ENCODE measurements at regions not wholly inside any gene's neighbourhood (a gene's known extent, or its start where the extent isn't known, plus 50 kb on each side); places are given as distances from the start of the nearest gene placed in this dataset.

DNA sequence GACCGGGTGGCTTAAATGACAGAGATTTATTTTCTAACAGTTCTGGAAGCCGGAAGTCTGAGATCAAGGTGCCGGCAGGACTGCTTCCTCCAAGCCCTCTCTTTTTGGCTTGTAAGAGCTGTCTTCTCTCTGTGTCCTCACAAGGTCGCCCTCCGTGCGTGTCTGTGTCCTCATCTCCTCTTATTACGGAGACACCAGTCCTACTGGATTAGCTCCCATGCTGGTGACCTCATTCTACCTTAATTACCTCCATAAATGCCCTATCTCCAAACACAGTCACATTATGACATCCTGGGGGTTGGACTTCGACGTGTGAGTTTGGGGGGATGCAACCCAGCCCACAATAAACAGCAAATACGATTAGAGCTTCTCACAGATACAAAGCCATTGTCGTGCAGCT lies 161.5 kb downstream of the FOXL1 start:
- ATAC-seq (replicated peaks in 1 of 4) (no peak), DNase-seq (no peak)
- H3K4me1 Mint-ChIP-seq, result peaks cover 14 to 19% (median 17%) of the 10 kb centered on the region in 3 donors
- ChIA-PET POLR2A (no interaction called here), CTCF (no interaction called here)
- no peaks in the 10 kb centered on the region for H3K36me3 ChIP-seq (ENCODE audit: control insufficient read depth in 2 of 2, extremely low read depth in 1 of 2, insufficient read depth in 1 of 2, low read length in 1 of 2)
- peak overlapping the region in 1 of 3 donors; percentile 46 for H3K4me3 Mint-ChIP-seq
- H3K9me3 ChIP-seq, result no peaks in the 10 kb centered on the region
- peaks cover 0 to 34% of the 10 kb centered on the region in 2 experiments for H3K27me3 ChIP-seq (replicated peaks in 1 of 2; ENCODE audit: control insufficient read depth in 2 of 2, extremely low read depth in 1 of 2, insufficient read depth in 2 of 2, low read length in 1 of 2)
- H3K27ac Mint-ChIP-seq, result peak overlapping the region in 1 of 2 donors; percentile 44
- H3K4me1 ChIP-seq (ENCODE audit: control insufficient read depth in 1 of 2, extremely low read depth in 1 of 2, insufficient read depth in 2 of 2, low read length in 2 of 2), result peaks cover 0 to 4% of the 10 kb centered on the region in 2 experiments
- H3K36me3 Mint-ChIP-seq, result no peaks in the 10 kb centered on the region
- no peak overlapping the region for H3K27ac ChIP-seq (ENCODE audit: low read length)
- 35% methylated on average over 7 of the region's 11 CpGs for WGBS (ENCODE audit: insufficient coverage)
- H3K9me3 Mint-ChIP-seq, result no peaks in the 10 kb centered on the region
- H3K4me3 ChIP-seq (ENCODE audit: control insufficient read depth in 1 of 2, extremely low read depth in 1 of 2, low read length in 1 of 2), result no peak overlapping the region
- peaks cover 55 to 56% of the 10 kb centered on the region in 2 donors for H3K27me3 Mint-ChIP-seq

DNA sequence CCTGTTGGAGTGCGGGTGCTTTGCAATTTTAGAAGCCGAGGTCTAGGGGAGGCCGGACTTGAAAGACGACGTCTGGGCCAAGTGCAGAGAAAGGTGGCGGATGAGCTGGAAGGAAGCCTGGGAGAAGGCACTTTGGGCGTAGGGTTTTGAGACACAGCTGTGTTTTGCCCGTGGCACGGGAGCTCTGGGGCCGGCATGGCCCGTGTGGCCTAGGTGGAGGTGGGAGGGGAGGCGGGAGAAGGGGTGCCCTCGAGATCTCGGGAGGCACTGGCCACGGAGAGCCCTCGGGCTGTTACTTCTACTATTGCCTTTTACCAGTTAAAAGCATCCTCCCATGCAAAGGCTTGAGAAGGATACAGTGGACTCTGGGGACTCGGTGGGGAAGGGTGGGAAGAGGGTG lies 161.9 kb downstream of the FOXL1 start:
- ATAC-seq (replicated peaks in 1 of 4), result no peak

DNA sequence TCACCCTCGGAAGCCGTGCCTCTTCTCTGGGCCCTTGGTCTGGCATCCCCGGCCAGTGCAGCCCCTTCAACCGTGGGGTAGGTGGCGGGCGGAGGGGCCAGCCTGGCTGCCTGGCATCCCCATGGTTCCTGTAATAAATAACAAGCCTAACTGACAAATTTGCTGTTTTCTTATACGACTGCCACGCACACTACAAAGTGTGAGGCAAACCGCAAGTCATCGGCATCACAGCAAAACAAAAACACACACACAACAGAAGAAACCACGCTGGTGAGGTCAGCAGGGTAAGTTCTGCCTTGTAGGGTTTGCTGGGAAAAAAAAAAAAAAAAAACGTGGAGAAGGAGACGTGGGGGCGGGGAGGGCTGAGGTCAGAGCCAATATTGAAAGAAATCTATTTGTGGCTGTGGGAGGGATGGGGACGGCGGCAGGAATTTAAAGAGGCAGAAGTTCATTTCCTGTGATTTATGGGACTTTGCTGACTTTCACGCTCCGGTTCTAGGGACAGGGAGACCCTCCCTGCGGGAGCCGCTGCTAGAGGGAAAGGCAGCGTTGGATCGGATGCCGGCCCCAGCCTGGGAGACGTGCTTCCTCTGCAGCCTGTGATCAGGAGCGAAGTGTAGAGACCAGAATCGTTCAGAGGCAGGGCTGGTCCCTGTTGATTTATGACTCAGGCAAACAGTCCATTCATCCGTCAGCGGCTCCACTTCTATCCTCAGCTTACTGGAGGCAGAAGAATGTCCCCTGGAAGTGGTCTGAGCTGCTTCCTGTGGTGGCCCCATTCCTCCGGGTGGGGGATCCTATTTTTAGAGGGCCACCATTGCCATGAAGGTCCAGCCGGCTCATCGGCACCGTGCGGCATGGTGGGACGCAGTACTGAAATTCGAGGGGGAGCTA lies 162.8 kb downstream of the FOXL1 start:
- H3K9me3 Mint-ChIP-seq, result no peaks in the 10 kb centered on the region
- no peak overlapping the region for H3K27ac ChIP-seq (ENCODE audit: low read length)
- ChIA-PET POLR2A (no interaction called here), CTCF (no interaction called here)
- peaks cover 0 to 4% of the 10 kb centered on the region in 2 experiments for H3K4me1 ChIP-seq (ENCODE audit: control insufficient read depth in 1 of 2, extremely low read depth in 1 of 2, insufficient read depth in 2 of 2, low read length in 2 of 2)
- H3K27me3 ChIP-seq (replicated peaks in 1 of 2; ENCODE audit: control insufficient read depth in 2 of 2, extremely low read depth in 1 of 2, insufficient read depth in 2 of 2, low read length in 1 of 2), result peaks cover 0 to 26% of the 10 kb centered on the region in 2 experiments
- H3K4me3 Mint-ChIP-seq, result peak overlapping the region in 2 of 3 donors; percentile 25 to 32
- no peak for ATAC-seq (replicated peaks in 1 of 4)
- H3K27ac Mint-ChIP-seq, result no peak overlapping the region
- no peaks in the 10 kb centered on the region for H3K36me3 ChIP-seq (ENCODE audit: control insufficient read depth in 2 of 2, extremely low read depth in 1 of 2, insufficient read depth in 1 of 2, low read length in 1 of 2)
- peaks cover 55 to 58% of the 10 kb centered on the region in 2 donors for H3K27me3 Mint-ChIP-seq
- WGBS (ENCODE audit: insufficient coverage), result 6% methylated on average over 21 of the region's 35 CpGs
- H3K9me3 ChIP-seq, result no peaks in the 10 kb centered on the region
- H3K4me3 ChIP-seq (ENCODE audit: control insufficient read depth in 1 of 2, extremely low read depth in 1 of 2, low read length in 1 of 2), result peak overlapping the region in 1 of 2 donors; percentile 27
- no peaks in the 10 kb centered on the region for H3K36me3 Mint-ChIP-seq
- DNase-seq, result no peak
- peaks cover 14 to 19% (median 17%) of the 10 kb centered on the region in 3 donors for H3K4me1 Mint-ChIP-seq

More for the DNA sequence above, 161.9 kb downstream of the FOXL1 start:
- H3K9me3 Mint-ChIP-seq, result no peaks in the 10 kb centered on the region
- 81% methylated on average over 9 of the region's 17 CpGs for WGBS (ENCODE audit: insufficient coverage)
- peaks cover 55% of the 10 kb centered on the region in 2 donors for H3K27me3 Mint-ChIP-seq
- H3K36me3 ChIP-seq (ENCODE audit: control insufficient read depth in 2 of 2, extremely low read depth in 1 of 2, insufficient read depth in 1 of 2, low read length in 1 of 2), result no peaks in the 10 kb centered on the region
- DNase-seq, result no peak
- H3K4me3 Mint-ChIP-seq, result peak overlapping the region in 1 of 3 donors; percentile 46
- peaks cover 0 to 30% of the 10 kb centered on the region in 2 experiments for H3K27me3 ChIP-seq (replicated peaks in 1 of 2; ENCODE audit: control insufficient read depth in 2 of 2, extremely low read depth in 1 of 2, insufficient read depth in 2 of 2, low read length in 1 of 2)
- peak overlapping the region in 1 of 2 donors; percentile 44 for H3K27ac Mint-ChIP-seq
- H3K9me3 ChIP-seq, result no peaks in the 10 kb centered on the region
- H3K27ac ChIP-seq (ENCODE audit: low read length), result no peak overlapping the region
- H3K4me3 ChIP-seq (ENCODE audit: control insufficient read depth in 1 of 2, extremely low read depth in 1 of 2, low read length in 1 of 2), result no peak overlapping the region
- H3K4me1 Mint-ChIP-seq, result peaks cover 14 to 19% (median 17%) of the 10 kb centered on the region in 3 donors
- peaks cover 0 to 4% of the 10 kb centered on the region in 2 experiments for H3K4me1 ChIP-seq (ENCODE audit: control insufficient read depth in 1 of 2, extremely low read depth in 1 of 2, insufficient read depth in 2 of 2, low read length in 2 of 2)
- H3K36me3 Mint-ChIP-seq, result no peaks in the 10 kb centered on the region
- POLR2A ChIA-PET, result no interaction called here
- CTCF ChIA-PET, result no interaction called here

DNA sequence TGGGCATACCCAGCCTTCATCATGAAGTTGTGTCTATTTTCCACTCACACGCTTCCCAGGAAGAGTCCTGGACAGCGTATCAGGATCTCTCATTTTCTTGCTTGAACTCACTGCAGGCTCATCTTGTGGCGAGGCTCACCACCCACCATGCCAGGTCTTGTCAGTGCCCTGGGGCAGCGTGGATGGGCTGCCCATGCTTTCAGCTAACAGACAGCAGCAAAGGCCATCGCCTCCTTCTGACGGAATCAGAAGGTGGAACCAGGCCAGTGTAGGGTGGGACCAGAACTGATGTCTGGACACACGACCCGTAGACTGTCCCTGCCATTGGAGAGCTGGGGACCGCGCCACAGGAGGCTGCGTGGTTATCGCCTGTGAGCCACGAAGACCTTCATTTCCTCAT lies 169.4 kb downstream of the FOXL1 start:
- Histone ChIP-seq H3K9me3 (no peaks in the 10 kb centered on the region), H3K27ac (ENCODE audit: low read length) (no peak overlapping the region), H3K4me1 (ENCODE audit: control insufficient read depth in 1 of 2, extremely low read depth in 1 of 2, insufficient read depth in 2 of 2, low read length in 2 of 2) (no peaks in the 10 kb centered on the region), H3K36me3 (ENCODE audit: control insufficient read depth in 2 of 2, extremely low read depth in 1 of 2, insufficient read depth in 1 of 2, low read length in 1 of 2) (no peaks in the 10 kb centered on the region), H3K4me3 (ENCODE audit: control insufficient read depth in 1 of 2, extremely low read depth in 1 of 2, low read length in 1 of 2) (no peak overlapping the region), H3K27me3 (replicated peaks in 1 of 2; ENCODE audit: control insufficient read depth in 2 of 2, extremely low read depth in 1 of 2, insufficient read depth in 2 of 2, low read length in 1 of 2) (peaks cover 0 to 15% of the 10 kb centered on the region in 2 experiments)
- Mint-ChIP-seq H3K4me1 (no peaks in the 10 kb centered on the region), H3K27me3 (peaks cover 25 to 34% of the 10 kb centered on the region in 2 donors), H3K27ac (no peak overlapping the region), H3K36me3 (no peaks in the 10 kb centered on the region), H3K9me3 (no peaks in the 10 kb centered on the region), H3K4me3 (no peak overlapping the region)
- 69% methylated on average over 7 of the region's 13 CpGs for WGBS (ENCODE audit: insufficient coverage)
- DNase-seq, result no peak
- POLR2A ChIA-PET, result no interaction called here
- no peak for ATAC-seq (replicated peaks in 1 of 4)
- CTCF ChIA-PET, result no interaction called here

DNA sequence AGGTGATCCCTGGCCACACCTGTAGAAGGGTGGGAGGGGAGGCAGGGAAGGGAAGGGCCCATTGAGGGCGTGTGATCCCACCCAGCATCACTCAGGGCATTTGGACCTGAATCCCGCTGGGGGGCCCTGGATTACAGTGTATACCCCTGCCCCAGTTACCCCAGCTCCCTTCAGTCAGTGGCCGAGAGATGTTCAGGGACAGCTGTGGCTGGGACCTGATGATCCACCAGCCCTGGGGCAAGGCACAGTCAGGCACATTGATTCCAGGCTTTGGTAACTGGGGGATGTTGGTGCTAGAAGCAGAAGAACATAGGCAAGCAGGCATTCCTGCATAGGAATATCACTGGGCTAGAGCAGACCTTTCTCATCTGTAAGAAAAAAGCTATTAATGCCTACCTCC lies 170.3 kb downstream of the FOXL1 start:
- no peak for ATAC-seq (replicated peaks in 1 of 4)
- no CpG with 5 or more reads among the region's 3 CpGs for WGBS (ENCODE audit: insufficient coverage)
- POLR2A ChIA-PET, result no interaction called here

DNA sequence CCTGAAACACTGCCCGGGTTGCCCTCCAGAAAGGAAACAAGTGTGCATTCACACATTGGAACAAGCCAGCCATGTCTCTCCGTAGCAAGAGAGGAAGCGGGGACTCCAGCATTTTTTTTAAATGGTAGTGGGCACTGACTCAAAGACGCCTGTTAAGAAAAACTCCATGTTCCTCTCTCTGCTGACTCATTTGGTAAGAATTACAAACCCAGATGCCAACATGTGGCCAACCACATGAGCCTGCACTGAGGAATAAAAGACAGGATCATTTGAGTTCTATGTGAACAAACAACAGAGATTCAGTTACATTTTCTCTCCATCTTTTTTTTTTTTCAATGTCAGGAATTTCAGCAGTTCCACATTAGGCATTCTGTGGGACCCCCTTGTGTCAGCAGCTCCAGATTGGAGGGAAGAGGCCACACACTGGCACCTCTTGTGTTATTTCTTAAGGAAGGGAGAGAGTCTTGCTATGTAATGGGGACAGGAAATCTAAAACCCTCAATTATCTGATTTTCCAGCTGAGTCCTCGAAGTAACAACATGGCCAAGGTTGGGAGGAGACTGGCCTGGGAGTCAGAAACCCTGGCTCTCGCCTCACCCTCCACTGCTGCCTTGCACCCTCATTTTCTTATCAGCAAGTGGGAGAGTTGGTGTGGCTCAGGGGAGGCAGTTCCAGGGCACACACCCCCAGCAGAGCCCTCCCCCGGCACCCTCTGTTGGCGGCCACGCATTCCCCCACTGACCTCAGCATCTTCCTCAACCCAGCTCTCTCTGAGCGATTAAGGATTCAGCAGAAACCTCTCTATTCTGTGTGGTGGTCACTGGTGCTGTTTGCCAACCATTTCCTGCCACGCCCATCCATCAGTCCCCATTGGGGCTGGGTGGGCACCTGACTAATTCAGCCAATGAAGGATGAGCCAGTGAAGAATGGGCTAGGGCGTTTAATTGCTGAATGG lies 173.0 kb downstream of the FOXL1 start:
- H3K9me3 ChIP-seq, result no peaks in the 10 kb centered on the region
- H3K27ac ChIP-seq (ENCODE audit: low read length), result no peak overlapping the region
- Mint-ChIP-seq H3K4me1 (no peaks in the 10 kb centered on the region), H3K4me3 (no peak overlapping the region), H3K27ac (no peak overlapping the region), H3K36me3 (no peaks in the 10 kb centered on the region), H3K27me3 (peaks cover 9 to 14% of the 10 kb centered on the region in 2 donors), H3K9me3 (no peaks in the 10 kb centered on the region)
- ChIA-PET CTCF (no interaction called here), POLR2A (no interaction called here)
- no peaks in the 10 kb centered on the region for H3K4me1 ChIP-seq (ENCODE audit: control insufficient read depth in 1 of 2, extremely low read depth in 1 of 2, insufficient read depth in 2 of 2, low read length in 2 of 2)
- no peak overlapping the region for H3K4me3 ChIP-seq (ENCODE audit: control insufficient read depth in 1 of 2, extremely low read depth in 1 of 2, low read length in 1 of 2)
- ATAC-seq (replicated peaks in 1 of 4), result no peak
- WGBS (ENCODE audit: insufficient coverage), result 44% methylated on average over 3 of the region's 12 CpGs
- H3K36me3 ChIP-seq (ENCODE audit: control insufficient read depth in 2 of 2, extremely low read depth in 1 of 2, insufficient read depth in 1 of 2, low read length in 1 of 2), result no peaks in the 10 kb centered on the region
- no peak for DNase-seq
- H3K27me3 ChIP-seq (replicated peaks in 1 of 2; ENCODE audit: control insufficient read depth in 2 of 2, extremely low read depth in 1 of 2, insufficient read depth in 2 of 2, low read length in 1 of 2), result peaks cover 0 to 21% of the 10 kb centered on the region in 2 experiments

More for the DNA sequence above, 170.3 kb downstream of the FOXL1 start:
- Histone ChIP-seq H3K27ac (ENCODE audit: low read length) (no peak overlapping the region), H3K4me3 (ENCODE audit: control insufficient read depth in 1 of 2, extremely low read depth in 1 of 2, low read length in 1 of 2) (no peak overlapping the region), H3K36me3 (ENCODE audit: control insufficient read depth in 2 of 2, extremely low read depth in 1 of 2, insufficient read depth in 1 of 2, low read length in 1 of 2) (no peaks in the 10 kb centered on the region), H3K4me1 (ENCODE audit: control insufficient read depth in 1 of 2, extremely low read depth in 1 of 2, insufficient read depth in 2 of 2, low read length in 2 of 2) (no peaks in the 10 kb centered on the region), H3K9me3 (no peaks in the 10 kb centered on the region), H3K27me3 (replicated peaks in 1 of 2; ENCODE audit: control insufficient read depth in 2 of 2, extremely low read depth in 1 of 2, insufficient read depth in 2 of 2, low read length in 1 of 2) (peaks cover 0 to 15% of the 10 kb centered on the region in 2 experiments)
- no peaks in the 10 kb centered on the region for H3K9me3 Mint-ChIP-seq
- H3K27me3 Mint-ChIP-seq, result peaks cover 22 to 29% of the 10 kb centered on the region in 2 donors
- no peak overlapping the region for H3K27ac Mint-ChIP-seq
- H3K36me3 Mint-ChIP-seq, result no peaks in the 10 kb centered on the region
- H3K4me1 Mint-ChIP-seq, result no peaks in the 10 kb centered on the region
- CTCF ChIA-PET, result no interaction called here
- no peak for DNase-seq
- H3K4me3 Mint-ChIP-seq, result no peak overlapping the region

All from T-cell (primary cell).